ENCODE measurements at regions not wholly inside any gene's neighbourhood (a gene's known extent, or its start where the extent isn't known, plus 50 kb on each side); places are given as distances from the start of the nearest gene placed in this dataset.
"Not testable (repeated sequence)": the region's sequence is repeated elsewhere in the genome, so short reads cannot be mapped to it uniquely, and the experiment has no call there.

- no peak for DNase-seq (ENCODE audit: low read depth in 2 of 2, low spot score in 1 of 2)
Measured at GRCh38 chr5:167071981-167072610, 1219.3 kb upstream of the WWC1 start.

GRCh38 chr5:167081561-167081960 lies 1209.9 kb upstream of the WWC1 start:
- no peak for DNase-seq (ENCODE audit: low read depth in 2 of 2, low spot score in 1 of 2)

- no peak for DNase-seq (ENCODE audit: low read depth in 2 of 2, low spot score in 1 of 2)
Measured at GRCh38 chr5:167096816-167097215, 1194.6 kb upstream of the WWC1 start.

DNA sequence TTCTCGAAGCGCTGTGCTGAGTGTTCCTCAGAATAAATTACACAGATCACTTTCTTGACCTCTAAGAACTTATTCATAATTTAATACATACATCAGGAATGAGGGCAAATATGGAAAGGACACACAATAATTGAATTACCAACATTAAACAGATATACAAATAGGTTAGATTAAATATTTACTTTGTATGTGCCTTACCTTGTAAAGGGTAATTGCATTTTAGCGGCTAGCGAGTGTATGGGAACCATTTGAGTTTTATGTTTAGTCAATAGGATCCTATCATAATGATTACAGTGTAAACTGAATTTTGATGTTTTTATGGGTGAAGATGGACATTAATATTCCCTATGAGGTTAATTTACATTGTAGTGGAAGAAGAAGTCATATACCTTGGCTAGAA lies 1187.1 kb upstream of the WWC1 start:
- no peak for DNase-seq (ENCODE audit: low read depth in 2 of 2, low spot score in 1 of 2)

DNA sequence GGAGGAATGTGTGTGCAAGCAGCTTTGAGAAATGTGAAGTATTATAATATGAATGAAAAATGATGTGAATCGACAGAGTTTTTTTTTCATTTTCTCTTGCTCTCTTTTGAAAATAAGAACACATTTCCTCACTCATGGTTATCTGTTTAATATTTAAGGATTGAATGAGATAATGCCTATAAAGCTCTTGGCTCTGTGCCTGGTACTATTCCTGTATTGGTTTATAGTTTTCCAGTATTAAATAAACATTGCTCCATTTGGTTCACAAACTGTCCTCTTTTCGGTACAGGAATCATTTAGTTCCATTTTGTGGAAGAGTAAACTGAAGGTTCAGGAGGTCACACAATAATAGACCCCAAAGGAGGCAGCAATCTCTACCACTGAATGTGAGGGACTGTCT lies 1185.5 kb upstream of the WWC1 start:
- DNase-seq (ENCODE audit: low read depth in 2 of 2, low spot score in 1 of 2), result no peak

DNA sequence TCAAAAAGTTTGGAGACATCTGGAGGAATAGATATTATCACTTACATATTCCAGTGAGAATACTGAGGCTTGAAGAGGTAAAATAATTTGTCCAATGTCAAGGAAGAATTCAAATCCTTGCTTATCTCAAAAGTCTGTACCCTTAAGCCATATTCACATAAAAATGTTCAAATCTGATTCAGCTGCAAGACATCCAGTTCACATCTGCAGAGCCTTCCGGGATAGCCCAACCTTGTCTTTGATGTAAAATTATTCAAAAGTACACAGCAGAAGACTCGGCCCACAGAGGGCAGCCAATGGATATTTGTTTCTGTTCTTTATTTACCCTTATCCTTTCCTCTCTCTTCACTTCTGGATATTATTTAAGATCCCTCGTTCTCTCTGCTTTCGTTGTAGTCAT lies 1183.8 kb upstream of the WWC1 start:
- no peak for DNase-seq (ENCODE audit: low read depth in 2 of 2, low spot score in 1 of 2)

DNA sequence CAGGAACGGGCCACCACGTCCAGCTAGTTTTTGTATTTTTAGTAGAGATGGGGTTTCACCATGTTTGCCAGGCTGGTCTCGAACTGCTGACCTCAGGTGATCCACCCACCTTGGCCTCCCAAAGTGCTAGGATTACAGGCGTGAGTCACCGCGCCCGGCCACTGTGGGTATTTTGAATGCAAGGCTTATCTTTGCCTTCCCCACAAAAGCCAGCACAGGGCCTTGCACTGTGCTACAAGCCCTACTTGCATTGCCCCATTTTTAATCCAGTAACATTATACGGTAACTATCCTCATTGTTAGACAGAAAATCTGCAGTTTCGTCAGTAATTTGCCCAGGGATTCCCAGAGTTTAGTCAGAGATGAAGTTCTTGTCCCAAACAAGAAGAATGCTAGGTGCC lies 1183.2 kb upstream of the WWC1 start:
- not testable (repeated sequence) for DNase-seq (ENCODE audit: low read depth in 2 of 2, low spot score in 1 of 2)

DNA sequence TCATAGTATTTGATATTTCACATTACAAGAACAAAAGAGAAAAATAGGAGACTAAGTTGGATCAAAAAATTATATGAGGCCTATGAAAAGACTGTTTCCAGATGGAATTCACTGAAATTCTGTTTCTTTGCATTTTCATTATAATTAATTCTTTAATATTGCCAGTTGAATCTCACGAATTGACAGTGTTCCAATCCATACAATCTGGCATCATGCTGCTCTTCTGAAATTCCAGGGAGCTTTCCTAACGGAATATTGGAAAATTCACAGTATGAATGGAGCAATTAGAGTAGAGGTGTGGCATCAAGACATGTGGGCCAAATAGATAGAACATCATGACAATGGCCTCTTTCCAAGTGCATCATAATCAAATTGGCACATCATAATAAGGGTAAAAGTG lies 1178.9 kb upstream of the WWC1 start:
- no peak for DNase-seq (ENCODE audit: low read depth in 2 of 2, low spot score in 1 of 2)

DNA sequence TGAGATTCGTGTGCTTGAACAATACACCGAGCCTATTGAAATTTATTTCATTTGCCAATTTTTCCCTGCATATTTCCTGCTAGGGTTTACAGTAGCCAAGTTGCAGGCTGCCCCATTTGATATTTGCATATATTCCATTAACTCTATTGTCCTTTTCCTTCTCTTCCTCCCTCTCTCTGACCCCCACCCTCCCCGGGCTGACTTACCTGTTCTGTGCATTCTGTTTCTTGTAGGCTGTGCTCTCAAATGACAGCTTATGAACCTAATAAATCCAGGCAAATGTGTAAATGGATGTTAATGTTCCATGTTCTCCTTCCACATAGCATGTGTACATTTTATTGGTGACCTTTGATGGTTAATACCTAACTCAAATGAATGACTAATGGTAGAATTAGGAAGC lies 1169.2 kb upstream of the WWC1 start:
- no peak for DNase-seq (ENCODE audit: low read depth in 2 of 2, low spot score in 1 of 2)

DNA sequence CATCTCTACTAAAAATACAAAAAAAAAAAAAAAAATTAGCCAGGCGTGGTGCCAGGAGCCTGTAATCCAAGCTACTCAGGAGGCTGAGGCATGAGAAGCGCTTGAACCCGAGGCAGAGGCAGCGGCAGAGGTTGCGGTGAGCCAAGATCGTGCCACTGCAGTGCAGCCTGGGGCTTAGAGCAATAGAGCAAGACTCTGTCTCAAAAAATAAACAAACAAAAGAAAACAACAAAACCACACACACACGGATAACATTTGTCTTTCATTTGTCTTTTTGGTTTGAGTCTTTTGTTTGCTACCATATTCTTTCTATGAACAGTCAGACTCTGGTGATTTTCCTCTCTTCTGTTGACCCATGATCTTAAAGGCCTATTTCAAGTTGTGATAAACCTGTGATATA lies 1168.3 kb upstream of the WWC1 start:
- no peak for DNase-seq (ENCODE audit: low read depth in 2 of 2, low spot score in 1 of 2)

DNA sequence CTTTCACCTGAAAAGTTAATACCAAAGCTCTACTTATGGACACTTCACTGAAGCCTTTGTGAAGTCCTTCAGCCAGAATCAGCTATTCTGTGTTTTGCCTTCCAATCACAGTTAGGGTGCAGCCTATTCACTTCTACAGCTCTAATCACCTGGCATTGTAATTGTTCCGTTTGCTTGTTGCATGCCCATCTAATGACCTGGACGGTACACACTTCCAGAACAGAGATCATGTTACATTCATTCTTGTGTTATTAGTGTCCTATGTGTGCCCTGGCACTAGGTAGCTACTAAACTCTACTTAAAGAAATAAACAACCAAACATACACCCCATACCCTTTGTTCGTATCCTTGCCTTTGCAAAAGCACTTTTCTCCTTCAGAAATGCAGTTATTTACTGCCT lies 1162.9 kb upstream of the WWC1 start:
- DNase-seq (ENCODE audit: low read depth in 2 of 2, low spot score in 1 of 2), result no peak

DNA sequence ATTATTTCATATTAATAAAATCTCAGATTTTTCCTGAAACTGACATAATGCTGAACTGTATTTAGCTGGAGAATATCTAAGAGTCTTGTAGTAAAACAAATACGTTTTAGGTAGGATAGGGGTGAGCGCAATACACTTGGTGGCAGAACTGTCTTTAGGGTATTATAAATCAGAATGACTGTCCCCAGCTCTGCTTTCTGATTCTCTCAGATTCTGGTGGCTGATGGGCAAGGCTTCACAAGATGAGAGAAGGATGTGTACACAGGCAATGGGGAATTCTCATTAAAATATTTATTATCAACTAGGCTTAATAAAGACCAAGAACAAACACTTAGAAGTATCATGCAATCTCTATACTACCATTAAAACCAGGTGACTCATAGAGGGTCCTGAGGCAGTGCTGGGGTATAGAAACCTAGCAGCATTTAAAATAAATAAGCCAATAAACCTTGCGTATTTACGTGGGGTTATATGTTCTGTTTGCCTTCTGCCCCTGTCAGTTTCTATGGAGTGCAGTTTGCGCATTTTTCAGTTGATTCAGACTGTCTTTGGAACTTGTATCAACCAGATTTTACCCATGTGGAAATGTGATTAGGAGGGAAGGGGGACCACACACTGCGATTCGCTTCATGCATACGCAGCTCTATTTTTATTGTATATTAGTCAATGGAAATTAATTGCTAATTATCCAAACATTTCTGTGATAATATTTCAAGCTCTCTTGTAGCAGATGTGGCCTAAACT lies 1150.7 kb upstream of the WWC1 start:
- no peak for DNase-seq (ENCODE audit: low read depth in 2 of 2, low spot score in 1 of 2)

GRCh38 chr5:167143716-167144115 lies 1147.7 kb upstream of the WWC1 start:
- no peak for DNase-seq (ENCODE audit: low read depth in 2 of 2, low spot score in 1 of 2)

GRCh38 chr5:167145841-167146240 lies 1145.6 kb upstream of the WWC1 start:
- DNase-seq (ENCODE audit: low read depth in 2 of 2, low spot score in 1 of 2), result no peak

DNA sequence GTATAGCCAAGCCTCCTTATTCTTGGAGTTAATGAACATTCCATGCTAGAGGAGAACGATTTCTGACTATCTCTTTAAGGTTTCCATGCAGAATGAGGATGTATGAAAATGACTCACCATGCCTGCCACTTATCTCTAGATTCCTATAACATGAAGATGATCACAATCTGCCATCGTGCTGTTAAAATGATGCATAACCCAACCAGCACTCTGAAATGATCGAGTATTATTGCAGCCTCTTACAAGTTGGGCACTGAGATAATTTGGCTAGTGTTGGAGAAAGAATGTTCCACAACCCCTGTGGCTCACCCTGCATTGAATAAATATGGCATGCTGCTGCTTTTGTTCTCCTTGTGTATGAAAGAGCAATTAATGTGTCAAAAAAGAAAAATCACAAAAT lies 1143.6 kb upstream of the WWC1 start:
- DNase-seq (ENCODE audit: low read depth in 2 of 2, low spot score in 1 of 2), result no peak

DNA sequence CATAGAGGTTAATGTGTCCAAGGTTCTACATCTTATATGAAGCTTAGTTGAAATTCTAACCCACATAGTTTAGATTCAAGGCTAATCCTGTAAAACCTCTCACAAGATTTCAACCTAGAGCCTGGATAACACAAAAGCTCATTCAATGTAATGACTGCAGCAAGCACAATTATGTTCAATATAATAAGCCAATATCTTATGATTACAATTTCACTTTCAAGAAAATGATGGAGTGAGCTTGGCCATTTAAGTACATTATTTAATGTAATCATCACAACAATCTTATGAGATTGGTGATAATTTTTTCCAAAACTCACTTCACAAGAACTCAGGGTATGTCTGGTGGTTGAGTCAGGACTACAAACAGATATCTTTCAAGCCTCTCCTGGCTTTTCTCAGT lies 1140.8 kb upstream of the WWC1 start:
- no peak for DNase-seq (ENCODE audit: low read depth in 2 of 2, low spot score in 1 of 2)

GRCh38 chr5:167152561-167152960 lies 1138.9 kb upstream of the WWC1 start:
- no peak for DNase-seq (ENCODE audit: low read depth in 2 of 2, low spot score in 1 of 2)

DNA sequence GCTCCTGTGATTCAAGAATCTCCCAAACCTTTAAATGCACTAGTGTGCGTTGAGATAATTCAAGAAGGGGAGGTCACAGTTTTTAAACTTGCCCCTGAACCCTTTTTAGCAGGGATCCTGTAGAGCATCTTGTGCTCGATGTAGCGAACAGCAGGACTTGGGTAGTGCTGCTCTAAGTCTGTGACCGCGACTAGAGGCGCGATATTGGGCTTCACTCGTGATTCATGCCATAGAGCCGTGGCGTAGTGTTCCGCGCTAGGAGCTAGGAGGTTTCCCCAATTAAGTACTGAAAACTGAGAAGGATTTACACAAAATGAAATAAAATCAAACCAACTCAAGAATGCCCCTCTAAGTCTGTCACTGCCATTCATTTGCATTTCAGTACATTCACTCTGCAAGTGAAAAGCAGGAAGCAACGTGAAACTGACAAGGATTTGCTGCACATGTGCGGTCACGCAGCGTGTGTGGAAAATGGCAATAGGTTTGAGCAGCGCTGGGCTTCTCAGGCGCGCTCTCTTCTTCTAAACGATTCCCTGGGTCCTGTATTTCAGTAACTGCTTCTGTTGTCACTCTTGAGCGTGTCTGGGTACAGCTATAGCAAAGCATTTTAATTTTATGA lies 1135.9 kb upstream of the WWC1 start:
- no peak for DNase-seq (ENCODE audit: low read depth in 2 of 2, low spot score in 1 of 2)

DNA sequence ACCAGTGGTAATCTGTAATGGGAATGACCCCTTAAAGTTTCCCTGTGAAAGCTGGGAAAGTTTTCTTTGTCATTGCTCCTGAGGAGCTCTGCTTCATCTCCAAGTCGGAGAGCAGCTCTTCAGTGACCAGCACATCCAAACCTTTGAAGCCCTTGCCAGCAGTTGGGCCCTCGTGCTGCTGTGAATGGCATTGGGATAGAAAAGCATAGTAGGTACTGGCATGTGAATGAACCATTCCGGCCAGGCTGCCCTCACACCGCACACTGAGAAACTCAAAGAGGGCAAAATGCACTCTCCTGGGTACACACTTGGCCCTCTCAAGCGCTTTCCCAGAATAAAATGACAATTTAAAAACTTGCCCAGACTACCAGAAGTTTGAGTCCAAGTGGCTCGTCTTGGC lies 1135.0 kb upstream of the WWC1 start:
- no peak for DNase-seq (ENCODE audit: low read depth in 2 of 2, low spot score in 1 of 2)

DNA sequence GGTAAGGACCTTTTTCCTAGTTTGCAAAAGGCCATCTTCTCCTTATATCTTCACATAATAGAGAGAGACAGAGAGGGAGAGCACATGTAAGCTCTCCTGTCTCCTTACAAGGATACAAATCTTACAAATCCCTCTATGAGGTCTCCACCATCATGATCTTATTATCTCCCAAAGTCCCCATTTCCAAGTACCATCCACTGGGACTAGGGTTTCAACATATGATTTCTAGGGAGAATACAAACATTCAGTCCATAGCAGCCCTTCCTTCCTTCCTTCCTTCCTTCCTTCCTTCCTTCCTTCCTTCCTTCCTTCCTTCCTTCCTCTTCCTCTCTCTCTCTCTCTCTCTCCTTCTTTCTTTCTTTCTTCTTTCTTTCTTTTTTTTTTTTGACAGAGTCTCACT lies 1132.9 kb upstream of the WWC1 start:
- no peak for DNase-seq (ENCODE audit: low read depth in 2 of 2, low spot score in 1 of 2)

GRCh38 chr5:167160388-167160787 lies 1131.1 kb upstream of the WWC1 start:
- DNase-seq (ENCODE audit: low read depth in 2 of 2, low spot score in 1 of 2), result no peak

- no peak for DNase-seq (ENCODE audit: low read depth in 2 of 2, low spot score in 1 of 2)
Measured at GRCh38 chr5:167166696-167167095, 1124.7 kb upstream of the WWC1 start.

Data from stimulated activated CD8-positive, alpha-beta memory T cell treated with anti-CD3 and anti-CD28 coated beads, Interleukin-4, amount 100 ng/mL, for 1 hour (primary cell).